Left ventricle myocardium inferior (tissue), 1 donor: ENCODE measurements at regions not wholly inside any gene's neighbourhood (a gene's known extent, or its start where the extent isn't known, plus 50 kb on each side); places are given as distances from the start of the nearest gene placed in this dataset.

ENCODE experiments used
- DNase-seq: peaks from one replicate; pipeline ENCODE4 v3.0.0-alpha.2; 2020
- H3K27ac ChIP-seq: fragments of 200-600 bp; replicated peaks from 2 replicates; pipeline ENCODE4 v1.8.0; 2021
- H3K27me3 ChIP-seq: fragments of 200-600 bp; 2 replicates; pipeline ENCODE4 v1.8.0; 2021; ENCODE audit warnings: low read depth
- H3K36me3 ChIP-seq: fragments of 200-600 bp; 2 replicates; pipeline ENCODE4 v1.8.0; 2021
- H3K4me1 ChIP-seq: fragments of 200-600 bp; 2 replicates; pipeline ENCODE4 v1.8.0; 2021
- H3K4me3 ChIP-seq: fragments of 200-600 bp; 2 replicates; pipeline ENCODE4 v1.8.0; 2021; ENCODE audit warnings: mild to moderate bottlenecking, moderate library complexity
- H3K9me3 ChIP-seq: fragments of 200-600 bp; replicated peaks from 2 replicates; pipeline ENCODE4 v1.8.0; 2021
- CTCF ChIP-seq: fragments of 200-600 bp; IDR thresholded peaks from 2 replicates; pipeline ENCODE4 v1.8.0; 2021; ENCODE audit warnings: antibody characterized with exemption, mild to moderate bottlenecking, borderline replicate concordance
- intact Hi-C: fragments of 100-400 bp; cut with micrococcal nuclease; formaldehyde crosslinking; loops from one replicate; pipeline ENCODE4 v1.11.0; 2022
- donor health status: DM: no; HTN: yes; CAD: no; lungs with severe emphysema.

GRCh38 chr6:56869346-56869745 is 85.6 kb upstream of the BEND6 start:
- DNase-seq = no peak
- Histone ChIP-seq H3K9me3 (no peaks in the 10 kb centered on the region), H3K27me3 (no peaks in the 10 kb centered on the region), H3K36me3 (no peaks in the 10 kb centered on the region), H3K4me3 (no peak overlapping the region), H3K4me1 (no peaks in the 10 kb centered on the region), H3K27ac (no peak overlapping the region)
- no peak for TF ChIP-seq CTCF
- intact Hi-C loops = no loop called here

- H3K36me3 ChIP-seq = no peaks in the 10 kb centered on the region
- H3K4me3 ChIP-seq = no peak overlapping the region
- DNase-seq = no peak
- no peaks in the 10 kb centered on the region for H3K27me3 ChIP-seq
- no peaks in the 10 kb centered on the region for H3K9me3 ChIP-seq
- TF ChIP-seq CTCF = no peak
- H3K4me1 ChIP-seq = peaks cover 6% of the 10 kb centered on the region
- no peak overlapping the region for H3K27ac ChIP-seq
- intact Hi-C loops = no loop called here
These were observed 86.2 kb upstream of the BEND6 start for GRCh38 chr6:56868687-56869086.

GRCh38 chr6:56866917-56867522 is 87.9 kb upstream of the BEND6 start:
- H3K4me3 ChIP-seq = no peak overlapping the region
- H3K27me3 ChIP-seq = no peaks in the 10 kb centered on the region
- intact Hi-C loops = no loop called here
- no peaks in the 10 kb centered on the region for H3K9me3 ChIP-seq
- no peak for TF ChIP-seq CTCF
- H3K27ac ChIP-seq = no peak overlapping the region
- no peaks in the 10 kb centered on the region for H3K36me3 ChIP-seq
- H3K4me1 ChIP-seq = peaks cover 17% of the 10 kb centered on the region
- no peak for DNase-seq

GRCh38 chr6:56865081-56865875 is 89.6 kb upstream of the BEND6 start:
- Histone ChIP-seq H3K36me3 (no peaks in the 10 kb centered on the region), H3K4me3 (no peak overlapping the region), H3K27ac (no peak overlapping the region), H3K4me1 (peaks cover 17% of the 10 kb centered on the region), H3K27me3 (no peaks in the 10 kb centered on the region), H3K9me3 (no peaks in the 10 kb centered on the region)
- intact Hi-C loops = no loop called here
- DNase-seq = no peak
- TF ChIP-seq CTCF = no peak

- H3K4me1 ChIP-seq = peaks cover 17% of the 10 kb centered on the region
- DNase-seq = no peak
- intact Hi-C loops = no loop called here
- no peaks in the 10 kb centered on the region for H3K36me3 ChIP-seq
- TF ChIP-seq CTCF = no peak
- no peaks in the 10 kb centered on the region for H3K27me3 ChIP-seq
- no peak overlapping the region for H3K27ac ChIP-seq
- H3K4me3 ChIP-seq = no peak overlapping the region
- no peaks in the 10 kb centered on the region for H3K9me3 ChIP-seq
These were observed 90.7 kb upstream of the BEND6 start for GRCh38 chr6:56864171-56864616.
